AG10803 (cell line): ENCODE measurements at regions not wholly inside any gene's neighbourhood (a gene's known extent, or its start where the extent isn't known, plus 50 kb on each side); places are given as distances from the start of the nearest gene placed in this dataset.

ENCODE experiments used
- DNase-seq: peaks from one replicate; pipeline ENCODE4 v3.0.0; 2010; ENCODE audit warnings: low read depth
- H3K4me3 ChIP-seq: 2 replicates; pipeline ENCODE4 v1.5.1; 2011; ENCODE audit warnings: mild to moderate bottlenecking, low read length, control low read depth
- CTCF ChIP-seq: conservative IDR thresholded peaks from 2 replicates; pipeline ENCODE4 v1.5.1; 2011; ENCODE audit warnings: mild to moderate bottlenecking, low read length, control low read depth, inconsistent platforms

DNA sequence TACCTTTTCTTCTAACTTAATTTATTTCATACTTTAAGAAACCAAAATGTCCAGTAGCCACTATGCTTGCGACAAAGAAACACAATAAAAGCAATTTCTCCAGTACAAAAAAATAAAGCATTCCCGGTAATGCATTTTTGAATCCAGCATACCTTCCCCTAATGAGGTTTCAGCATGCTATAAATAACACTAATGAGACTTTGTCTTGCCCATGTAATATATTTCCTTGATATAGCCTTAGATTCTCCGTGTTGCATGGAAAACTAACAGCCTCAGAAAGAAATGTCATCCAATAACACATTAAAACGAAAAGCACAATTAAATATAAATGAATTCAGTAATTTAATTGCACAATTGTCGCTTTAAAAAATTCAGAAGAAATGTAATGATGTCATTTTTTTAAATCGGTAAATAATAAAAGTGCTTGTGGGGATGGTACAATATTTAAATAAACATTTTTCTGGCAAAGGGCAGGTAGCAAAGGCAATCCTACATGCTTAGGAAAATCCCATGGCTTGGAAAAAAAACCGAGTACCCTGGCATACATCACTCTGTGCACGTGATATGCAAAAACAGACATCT lies 225.2 kb upstream of the PPARGC1A start:
- TF ChIP-seq CTCF, result no peak
- H3K4me3 ChIP-seq, result no peak overlapping the region
- DNase-seq, result no peak

GRCh38 chr4:24114444-24114843 lies 224.6 kb upstream of the PPARGC1A start:
- DNase-seq, result no peak
- no peak overlapping the region for H3K4me3 ChIP-seq

GRCh38 chr4:24112466-24112865 lies 222.6 kb upstream of the PPARGC1A start:
- DNase-seq, result no peak
- TF ChIP-seq CTCF, result no peak
- H3K4me3 ChIP-seq, result no peak overlapping the region

More at GRCh38 chr4:24114444-24114843, 224.6 kb upstream of the PPARGC1A start:
- TF ChIP-seq CTCF, result no peak

GRCh38 chr4:24108567-24108966 lies 218.7 kb upstream of the PPARGC1A start:
- no peak for DNase-seq
- TF ChIP-seq CTCF, result no peak
- H3K4me3 ChIP-seq, result no peak overlapping the region

GRCh38 chr4:24105327-24106038 lies 215.6 kb upstream of the PPARGC1A start:
- no peak; the same call in 1 of the 2 replicates for TF ChIP-seq CTCF
- peak overlapping the region; percentile 0; the same call in 1 of the 2 replicates for H3K4me3 ChIP-seq
- peak; percentile 94 for DNase-seq

GRCh38 chr4:24104158-24104565 lies 214.3 kb upstream of the PPARGC1A start:
- no peak overlapping the region for H3K4me3 ChIP-seq
- no peak for TF ChIP-seq CTCF
- DNase-seq, result no peak
